ENCODE measurements at regions not wholly inside any gene's neighbourhood (a gene's known extent, or its start where the extent isn't known, plus 50 kb on each side); places are given as distances from the start of the nearest gene placed in this dataset.

- Histone ChIP-seq H3K9ac (ENCODE audit: low read depth, low read length) (no peak overlapping the region), H3K36me3 (ENCODE audit: insufficient read depth, low read length) (no peaks in the 10 kb centered on the region), H3K4me1 (ENCODE audit: insufficient read depth, low read length) (no peaks in the 10 kb centered on the region), H3K9me3 (ENCODE audit: control insufficient read depth, insufficient read depth, low read length) (no peaks in the 10 kb centered on the region)
These were observed 327.0 kb downstream of the ETS1 start for GRCh38 chr11:128260398-128260797.

GRCh38 chr11:128259816-128260215 lies 327.5 kb downstream of the ETS1 start:
- Histone ChIP-seq H3K4me1 (ENCODE audit: insufficient read depth, low read length) (no peaks in the 10 kb centered on the region), H3K9ac (ENCODE audit: low read depth, low read length) (no peak overlapping the region), H3K9me3 (ENCODE audit: control insufficient read depth, insufficient read depth, low read length) (no peaks in the 10 kb centered on the region), H3K36me3 (ENCODE audit: insufficient read depth, low read length) (no peaks in the 10 kb centered on the region)

GRCh38 chr11:128254941-128255340 lies 332.4 kb downstream of the ETS1 start:
- H3K36me3 ChIP-seq (ENCODE audit: insufficient read depth, low read length) = no peaks in the 10 kb centered on the region
- H3K4me1 ChIP-seq (ENCODE audit: insufficient read depth, low read length) = no peaks in the 10 kb centered on the region
- no peak overlapping the region for H3K9ac ChIP-seq (ENCODE audit: low read depth, low read length)
- H3K9me3 ChIP-seq (ENCODE audit: control insufficient read depth, insufficient read depth, low read length) = no peaks in the 10 kb centered on the region

GRCh38 chr11:128251140-128251539 lies 336.2 kb downstream of the ETS1 start:
- no peaks in the 10 kb centered on the region for H3K36me3 ChIP-seq (ENCODE audit: insufficient read depth, low read length)
- no peak overlapping the region for H3K9ac ChIP-seq (ENCODE audit: low read depth, low read length)
- no peaks in the 10 kb centered on the region for H3K9me3 ChIP-seq (ENCODE audit: control insufficient read depth, insufficient read depth, low read length)
- H3K4me1 ChIP-seq (ENCODE audit: insufficient read depth, low read length) = 0 out of 2 replicates have a peak, but pooled peaks cover 4% of the 10 kb centered on the region

- H3K9ac ChIP-seq (ENCODE audit: low read depth, low read length) = no peak overlapping the region
- 0 out of 2 replicates have a peak, but pooled peaks cover 4% of the 10 kb centered on the region for H3K4me1 ChIP-seq (ENCODE audit: insufficient read depth, low read length)
- no peaks in the 10 kb centered on the region for H3K36me3 ChIP-seq (ENCODE audit: insufficient read depth, low read length)
- H3K9me3 ChIP-seq (ENCODE audit: control insufficient read depth, insufficient read depth, low read length) = no peaks in the 10 kb centered on the region
These were observed 336.9 kb downstream of the ETS1 start for GRCh38 chr11:128250482-128250881.

- no peaks in the 10 kb centered on the region for H3K9me3 ChIP-seq (ENCODE audit: control insufficient read depth, insufficient read depth, low read length)
- H3K36me3 ChIP-seq (ENCODE audit: insufficient read depth, low read length) = no peaks in the 10 kb centered on the region
- 0 out of 2 replicates have a peak, but pooled peaks cover 4% of the 10 kb centered on the region for H3K4me1 ChIP-seq (ENCODE audit: insufficient read depth, low read length)
- no peak overlapping the region for H3K9ac ChIP-seq (ENCODE audit: low read depth, low read length)
These were observed 340.4 kb downstream of the ETS1 start for GRCh38 chr11:128246810-128247594.

- no peak overlapping the region for H3K9ac ChIP-seq (ENCODE audit: low read depth, low read length)
- no peaks in the 10 kb centered on the region for H3K36me3 ChIP-seq (ENCODE audit: insufficient read depth, low read length)
- no peaks in the 10 kb centered on the region for H3K9me3 ChIP-seq (ENCODE audit: control insufficient read depth, insufficient read depth, low read length)
- H3K4me1 ChIP-seq (ENCODE audit: insufficient read depth, low read length) = 0 out of 2 replicates have a peak, but pooled peaks cover 4% of the 10 kb centered on the region
These were observed 341.0 kb downstream of the ETS1 start for GRCh38 chr11:128246364-128246801.

- Histone ChIP-seq H3K9ac (ENCODE audit: low read depth, low read length) (no peak overlapping the region), H3K36me3 (ENCODE audit: insufficient read depth, low read length) (no peaks in the 10 kb centered on the region), H3K4me1 (ENCODE audit: insufficient read depth, low read length) (0 out of 2 replicates have a peak, but pooled peaks cover 4% of the 10 kb centered on the region), H3K9me3 (ENCODE audit: control insufficient read depth, insufficient read depth, low read length) (no peaks in the 10 kb centered on the region)
These were observed 342.5 kb downstream of the ETS1 start for GRCh38 chr11:128244871-128245270.

- H3K4me1 ChIP-seq (ENCODE audit: insufficient read depth, low read length) = 0 out of 2 replicates have a peak, but pooled peaks cover 4% of the 10 kb centered on the region
- no peaks in the 10 kb centered on the region for H3K36me3 ChIP-seq (ENCODE audit: insufficient read depth, low read length)
- H3K9me3 ChIP-seq (ENCODE audit: control insufficient read depth, insufficient read depth, low read length) = no peaks in the 10 kb centered on the region
- no peak overlapping the region for H3K9ac ChIP-seq (ENCODE audit: low read depth, low read length)
These were observed 344.9 kb downstream of the ETS1 start for GRCh38 chr11:128242451-128242850.

- H3K4me1 ChIP-seq (ENCODE audit: insufficient read depth, low read length) = no peaks in the 10 kb centered on the region
- no peaks in the 10 kb centered on the region for H3K36me3 ChIP-seq (ENCODE audit: insufficient read depth, low read length)
- H3K9me3 ChIP-seq (ENCODE audit: control insufficient read depth, insufficient read depth, low read length) = no peaks in the 10 kb centered on the region
- H3K9ac ChIP-seq (ENCODE audit: low read depth, low read length) = no peak overlapping the region
These were observed 346.8 kb downstream of the ETS1 start for GRCh38 chr11:128240546-128240945.

- no peak overlapping the region for H3K9ac ChIP-seq (ENCODE audit: low read depth, low read length)
- H3K4me1 ChIP-seq (ENCODE audit: insufficient read depth, low read length) = no peaks in the 10 kb centered on the region
- H3K36me3 ChIP-seq (ENCODE audit: insufficient read depth, low read length) = no peaks in the 10 kb centered on the region
- H3K9me3 ChIP-seq (ENCODE audit: control insufficient read depth, insufficient read depth, low read length) = no peaks in the 10 kb centered on the region
These were observed 348.1 kb downstream of the ETS1 start for GRCh38 chr11:128239306-128239705.

- Histone ChIP-seq H3K36me3 (ENCODE audit: insufficient read depth, low read length) (no peaks in the 10 kb centered on the region), H3K9me3 (ENCODE audit: control insufficient read depth, insufficient read depth, low read length) (no peaks in the 10 kb centered on the region), H3K4me1 (ENCODE audit: insufficient read depth, low read length) (no peaks in the 10 kb centered on the region), H3K9ac (ENCODE audit: low read depth, low read length) (no peak overlapping the region)
These were observed 348.7 kb downstream of the ETS1 start for GRCh38 chr11:128238521-128239265.

GRCh38 chr11:128236506-128237498 lies 350.6 kb downstream of the ETS1 start:
- Histone ChIP-seq H3K9me3 (ENCODE audit: control insufficient read depth, insufficient read depth, low read length) (no peaks in the 10 kb centered on the region), H3K36me3 (ENCODE audit: insufficient read depth, low read length) (no peaks in the 10 kb centered on the region), H3K4me1 (ENCODE audit: insufficient read depth, low read length) (no peaks in the 10 kb centered on the region), H3K9ac (ENCODE audit: low read depth, low read length) (no peak overlapping the region)

GRCh38 chr11:128235958-128236357 lies 351.4 kb downstream of the ETS1 start:
- Histone ChIP-seq H3K36me3 (ENCODE audit: insufficient read depth, low read length) (no peaks in the 10 kb centered on the region), H3K9me3 (ENCODE audit: control insufficient read depth, insufficient read depth, low read length) (no peaks in the 10 kb centered on the region), H3K9ac (ENCODE audit: low read depth, low read length) (no peak overlapping the region), H3K4me1 (ENCODE audit: insufficient read depth, low read length) (no peaks in the 10 kb centered on the region)

Data from ES-I3 (cell line).